Left lung (tissue), 4 donors: ENCODE measurements at regions not wholly inside any gene's neighbourhood (a gene's known extent, or its start where the extent isn't known, plus 50 kb on each side); places are given as distances from the start of the nearest gene placed in this dataset.
A peak's percentile ranks its signal among the peaks of the same experiment; 100 is the strongest.

Experiments
- ATAC-seq: fragments of 200-7000 bp; cut with Tn5 transposase; one replicate; pipeline ENCODE4 v1.9.1; 2020; ENCODE audit warnings: moderate library complexity
- DNase-seq, 4 donors: peaks; one replicate each; pipeline ENCODE4 v3.0.0-alpha.2; 2013 to 2020
- H3K27ac ChIP-seq, 2 donors: fragments of 200-600 bp; sonication (generic) in 1 of 2; one replicate each; pipeline versions ENCODE4 v1.5.0 to v1.8.0; 2020 to 2021
- H3K27me3 ChIP-seq, 2 donors: fragments of 200-600 bp; sonication (generic) in 1 of 2; one replicate each; pipeline versions ENCODE4 v1.5.0 to v1.8.0; 2020 to 2021
- H3K36me3 ChIP-seq, 2 donors: fragments of 200-600 bp; sonication (generic) in 1 of 2; one replicate each; pipeline versions ENCODE4 v1.5.0 to v1.8.0; 2020 to 2021
- H3K4me1 ChIP-seq, 2 donors: fragments of 200-600 bp; one replicate each; pipeline ENCODE4 v1.8.0; 2021
- H3K4me3 ChIP-seq, 2 donors: fragments of 200-600 bp; sonication (generic) in 1 of 2; one replicate each; pipeline versions ENCODE4 v1.5.0 to v1.8.0; 2020 to 2021; ENCODE audit warnings: mild to moderate bottlenecking in 1 of 2
- H3K9me3 ChIP-seq, 2 donors: fragments of 200-600 bp; sonication (generic) in 1 of 2; one replicate each; pipeline versions ENCODE4 v1.5.0 to v1.8.0; 2020 to 2021
- intact Hi-C, 2 donors: fragments of 100-400 bp; cut with DNase I; formaldehyde crosslinking; loops; one replicate each; pipeline versions ENCODE4 v1.11.2 to v1.14.2; 2022
- TF ChIP-seq, protein P1 (sequence below), 2 donors: fragments of 200-600 bp; sonication (generic) in 1 of 2; IDR thresholded peaks; one replicate each; pipeline versions ENCODE4 v1.5.0 to v1.8.0; 2021; ENCODE audit warnings: antibody characterized with exemption in 2 of 2
- donor health status: DM: no; HTN: yes; CAD: no.
- donor health status: DM: no; HTN: no; CAD: no.

GRCh38 chr5:27267209-27267824 lies 228.9 kb upstream of the CDH9 start:
- intact Hi-C loops: no loop called here
- peaks cover 0 to 22% of the 10 kb centered on the region in 2 donors for H3K9me3 ChIP-seq
- no peaks in the 10 kb centered on the region for H3K4me1 ChIP-seq
- DNase-seq (peak in 1 of 4 donors; percentile 67), ATAC-seq (no peak)
- no peak overlapping the region for H3K4me3 ChIP-seq
- no peaks in the 10 kb centered on the region for H3K27me3 ChIP-seq
- no peak overlapping the region for H3K27ac ChIP-seq
- TF ChIP-seq, protein P1, sequence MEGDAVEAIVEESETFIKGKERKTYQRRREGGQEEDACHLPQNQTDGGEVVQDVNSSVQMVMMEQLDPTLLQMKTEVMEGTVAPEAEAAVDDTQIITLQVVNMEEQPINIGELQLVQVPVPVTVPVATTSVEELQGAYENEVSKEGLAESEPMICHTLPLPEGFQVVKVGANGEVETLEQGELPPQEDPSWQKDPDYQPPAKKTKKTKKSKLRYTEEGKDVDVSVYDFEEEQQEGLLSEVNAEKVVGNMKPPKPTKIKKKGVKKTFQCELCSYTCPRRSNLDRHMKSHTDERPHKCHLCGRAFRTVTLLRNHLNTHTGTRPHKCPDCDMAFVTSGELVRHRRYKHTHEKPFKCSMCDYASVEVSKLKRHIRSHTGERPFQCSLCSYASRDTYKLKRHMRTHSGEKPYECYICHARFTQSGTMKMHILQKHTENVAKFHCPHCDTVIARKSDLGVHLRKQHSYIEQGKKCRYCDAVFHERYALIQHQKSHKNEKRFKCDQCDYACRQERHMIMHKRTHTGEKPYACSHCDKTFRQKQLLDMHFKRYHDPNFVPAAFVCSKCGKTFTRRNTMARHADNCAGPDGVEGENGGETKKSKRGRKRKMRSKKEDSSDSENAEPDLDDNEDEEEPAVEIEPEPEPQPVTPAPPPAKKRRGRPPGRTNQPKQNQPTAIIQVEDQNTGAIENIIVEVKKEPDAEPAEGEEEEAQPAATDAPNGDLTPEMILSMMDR (IDR thresholded peaks at IDR 0.05): no peak
- H3K36me3 ChIP-seq: no peaks in the 10 kb centered on the region

DNA sequence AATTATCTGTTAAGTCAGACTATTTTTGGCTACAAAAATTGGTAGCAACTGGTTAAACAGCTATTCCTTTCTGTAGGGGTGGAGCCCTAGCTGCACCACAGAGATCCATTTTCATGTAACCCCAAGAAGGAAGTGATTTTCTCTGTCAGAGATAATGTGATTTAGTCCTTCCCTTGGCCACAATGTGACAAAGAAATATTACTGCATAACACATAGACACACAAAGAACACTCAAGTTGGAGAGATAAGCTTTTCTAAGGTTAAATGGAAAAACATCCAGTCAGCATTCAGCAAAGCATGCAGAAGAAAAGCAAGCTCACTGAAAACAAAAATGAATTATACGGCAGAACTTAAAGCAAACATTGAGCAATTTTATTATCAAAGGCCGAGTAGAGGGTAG lies 227.8 kb upstream of the CDH9 start:
- Histone ChIP-seq H3K36me3 (no peaks in the 10 kb centered on the region), H3K4me3 (no peak overlapping the region), H3K27me3 (no peaks in the 10 kb centered on the region), H3K9me3 (peaks cover 0 to 22% of the 10 kb centered on the region in 2 donors), H3K4me1 (no peaks in the 10 kb centered on the region), H3K27ac (no peak overlapping the region)
- TF ChIP-seq, protein P1 (IDR thresholded peaks at IDR 0.05): no peak
- no peak for ATAC-seq
- intact Hi-C loops: no loop called here
- no peak for DNase-seq

- no peak for DNase-seq
- no peak for ATAC-seq
- intact Hi-C loops: no loop called here
- no peaks in the 10 kb centered on the region for H3K36me3 ChIP-seq
- TF ChIP-seq, protein P1 (IDR thresholded peaks at IDR 0.05): no peak
- no peaks in the 10 kb centered on the region for H3K27me3 ChIP-seq
- H3K4me3 ChIP-seq: no peak overlapping the region
- H3K4me1 ChIP-seq: no peaks in the 10 kb centered on the region
- H3K9me3 ChIP-seq: no peaks in the 10 kb centered on the region
- no peak overlapping the region for H3K27ac ChIP-seq
Observed at GRCh38 chr5:27257696-27258095, 219.3 kb upstream of the CDH9 start.

GRCh38 chr5:27252911-27253310 lies 214.5 kb upstream of the CDH9 start:
- no peak overlapping the region for H3K4me3 ChIP-seq
- DNase-seq (no peak), ATAC-seq (no peak)
- TF ChIP-seq, protein P1 (IDR thresholded peaks at IDR 0.05): no peak
- no peaks in the 10 kb centered on the region for H3K27me3 ChIP-seq
- no peaks in the 10 kb centered on the region for H3K36me3 ChIP-seq
- intact Hi-C loops: no loop called here
- H3K9me3 ChIP-seq: no peaks in the 10 kb centered on the region
- H3K27ac ChIP-seq: no peak overlapping the region
- H3K4me1 ChIP-seq: no peaks in the 10 kb centered on the region

- ATAC-seq: no peak
- no peak overlapping the region for H3K4me3 ChIP-seq
- intact Hi-C loops: no loop called here
- no peaks in the 10 kb centered on the region for H3K36me3 ChIP-seq
- no peaks in the 10 kb centered on the region for H3K27me3 ChIP-seq
- no peak overlapping the region for H3K27ac ChIP-seq
- no peak for DNase-seq
- no peaks in the 10 kb centered on the region for H3K4me1 ChIP-seq
- TF ChIP-seq, protein P1 (IDR thresholded peaks at IDR 0.05): no peak
- H3K9me3 ChIP-seq: peaks cover 0 to 5% of the 10 kb centered on the region in 2 donors
Observed at GRCh38 chr5:27242258-27242626, 203.9 kb upstream of the CDH9 start.
